Transverse colon (tissue), 4 donors: ENCODE measurements at regions not wholly inside any gene's neighbourhood (a gene's known extent, or its start where the extent isn't known, plus 50 kb on each side); places are given as distances from the start of the nearest gene placed in this dataset.

ENCODE experiments used
- CTCF ChIP-seq, 5 experiments: fragments of 200-600 bp in 3 of 5; fragments of 450-650 bp in 2 of 5; sonication (generic) in 3 of 5; IDR thresholded peaks; 1 replicate in 2 of 5; 2 replicates in 3 of 5; pipeline ENCODE4 v1.5.1; 2016 to 2017; ENCODE audit warnings: antibody characterized with exemption in 5 of 5, inconsistent platforms in 3 of 5, mild to moderate bottlenecking in 2 of 5, moderate library complexity in 1 of 5
- POLR2A ChIP-seq: fragments of 450-650 bp; IDR thresholded peaks from one replicate; pipeline ENCODE4 v1.6.1; 2016; ENCODE audit warnings: antibody characterized with exemption, mild to moderate bottlenecking, moderate library complexity
- POLR2AphosphoS5 ChIP-seq, 3 donors: sonication (generic); formaldehyde crosslinking; IDR thresholded peaks; one replicate each; pipeline ENCODE4 v1.6.1; 2016; ENCODE audit warnings: antibody characterized with exemption in 3 of 3

DNA sequence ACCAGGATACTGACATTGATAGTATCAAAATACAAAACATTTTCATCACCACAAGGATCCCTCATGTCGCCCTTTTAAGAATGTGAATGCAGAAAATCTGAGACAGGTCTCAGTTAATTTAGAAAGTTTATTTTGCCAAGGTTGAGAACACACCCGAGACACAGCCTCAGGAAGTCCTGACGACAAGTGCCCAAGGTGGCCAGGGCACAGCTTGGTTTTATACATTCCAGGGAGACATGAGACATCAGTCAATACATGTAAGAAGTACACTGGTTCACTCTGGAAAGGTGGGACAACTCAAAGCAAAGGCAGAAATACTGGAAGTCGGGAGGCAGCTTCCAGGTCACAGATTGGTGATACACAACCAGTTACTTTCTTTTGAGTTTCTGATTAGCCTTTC, 235.2 kb upstream of the KRR1 start:
- no peak for TF ChIP-seq CTCF (IDR thresholded peaks at IDR 0.05)
- no peak for TF ChIP-seq POLR2A
- no peak for TF ChIP-seq POLR2AphosphoS5 (IDR thresholded peaks at IDR 0.05)
